Testis (tissue), 2 donors: ENCODE measurements at regions not wholly inside any gene's neighbourhood (a gene's known extent, or its start where the extent isn't known, plus 50 kb on each side); places are given as distances from the start of the nearest gene placed in this dataset.

Source experiments
- CTCF ChIP-seq, 3 experiments: fragments of 450-650 bp in 2 of 3; fragments of 200-600 bp in 1 of 3; sonication (generic) in 1 of 3; IDR thresholded peaks; one replicate each; pipeline ENCODE4 v1.5.1; 2016 to 2019; ENCODE audit warnings: antibody characterized with exemption in 3 of 3, mild to moderate bottlenecking in 2 of 3, moderate library complexity in 1 of 3
- POLR2A ChIP-seq: fragments of 450-650 bp; IDR thresholded peaks from one replicate; pipeline ENCODE4 v1.6.1; 2017; ENCODE audit warnings: antibody characterized with exemption, mild to moderate bottlenecking, moderate library complexity

DNA sequence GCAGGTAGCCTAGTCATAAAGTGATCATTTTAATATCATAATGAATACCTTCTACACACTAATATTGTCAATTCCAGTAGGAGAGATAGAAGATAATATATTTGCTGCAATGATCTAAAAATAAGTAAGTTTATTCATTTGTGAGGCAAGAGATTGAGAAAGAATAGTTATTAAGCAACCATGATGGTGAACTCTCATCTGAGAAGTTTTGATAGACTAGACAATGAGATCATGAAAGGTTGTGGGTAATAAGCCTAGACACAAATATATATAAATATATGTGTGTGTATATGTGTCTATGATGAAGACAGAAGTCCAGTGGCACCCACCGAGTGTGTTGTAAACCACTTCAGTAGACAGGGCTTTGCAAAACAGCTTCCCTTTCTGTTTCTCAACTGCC lies 181.0 kb upstream of the CHST9 start:
- TF ChIP-seq CTCF (IDR thresholded peaks at IDR 0.05) (no peak), POLR2A (no peak)
